Calu3 (cell line): ENCODE measurements at regions not wholly inside any gene's neighbourhood (a gene's known extent, or its start where the extent isn't known, plus 50 kb on each side); places are given as distances from the start of the nearest gene placed in this dataset.

Experiments
- BruUV-seq: library from RNA; stranded (reverse); fragments of 400-500 nt; replicated peaks from 2 replicates; lab custom pipeline; 2021; lab: Mats Ljungman, UMichigan
- CTCF ChIA-PET: fragments of 300-600 bp; sonication (Branson Sonifier 250); formaldehyde crosslinking; loops from one replicate; lab custom pipeline; 2022; ENCODE audit warnings: antibody characterized with exemption; lab: Charles Lee
- DNase-seq: peaks from one replicate; pipeline ENCODE4 v3.0.0; 2022
- H3K27ac Mint-ChIP-seq: one replicate; pipeline ENCODE4 v1.8.0; 2022; ENCODE audit warnings: mixed read lengths; ENCODE audit not compliant: unreplicated experiment
- H3K27me3 Mint-ChIP-seq: one replicate; pipeline ENCODE4 v1.8.0; 2022; ENCODE audit warnings: mixed read lengths; ENCODE audit not compliant: unreplicated experiment
- H3K36me3 Mint-ChIP-seq: one replicate; pipeline ENCODE4 v1.8.0; 2022; ENCODE audit warnings: mild to moderate bottlenecking, moderate library complexity, mixed read lengths; ENCODE audit not compliant: insufficient read depth, unreplicated experiment
- H3K4me1 Mint-ChIP-seq: one replicate; pipeline ENCODE4 v1.8.0; 2022; ENCODE audit warnings: mild to moderate bottlenecking, low read depth, mixed read lengths; ENCODE audit not compliant: unreplicated experiment
- H3K4me3 Mint-ChIP-seq: one replicate; pipeline ENCODE4 v1.8.0; 2022; ENCODE audit warnings: mild to moderate bottlenecking, low read depth, moderate library complexity, mixed read lengths; ENCODE audit not compliant: unreplicated experiment
- H3K9me3 Mint-ChIP-seq: one replicate; pipeline ENCODE4 v1.8.0; 2022; ENCODE audit warnings: low read depth, mixed read lengths; ENCODE audit not compliant: unreplicated experiment
- CTCF ChIP-seq: fragments of 200-600 bp; IDR thresholded peaks from one replicate; pipeline ENCODE4 v1.8.0; 2022; ENCODE audit warnings: antibody characterized with exemption; ENCODE audit not compliant: unreplicated experiment
- intact Hi-C: fragments of 100-400 bp; cut with micrococcal nuclease; formaldehyde crosslinking; loops from one replicate; pipeline ENCODE4 v1.10.0; 2022; ENCODE audit not compliant: unreplicated experiment

- Mint-ChIP-seq H3K9me3 (no peaks in the 10 kb centered on the region), H3K27me3 (peaks cover 83% of the 10 kb centered on the region), H3K4me1 (no peaks in the 10 kb centered on the region), H3K4me3 (no peak overlapping the region), H3K36me3 (no peaks in the 10 kb centered on the region), H3K27ac (no peak overlapping the region)
- CTCF ChIA-PET = no interaction called here
- no TSS peak for BruUV-seq
- no peak for DNase-seq
- no peak for TF ChIP-seq CTCF
- intact Hi-C loops = no loop called here
Measured at GRCh38 chr17:79176792-79177601, 102.4 kb downstream of the ENGASE start.

GRCh38 chr17:79174905-79175856, 100.6 kb downstream of the ENGASE start:
- H3K4me1 Mint-ChIP-seq = no peaks in the 10 kb centered on the region
- no peak overlapping the region for H3K27ac Mint-ChIP-seq
- no TSS peak for BruUV-seq
- intact Hi-C loops = no loop called here
- H3K36me3 Mint-ChIP-seq = no peaks in the 10 kb centered on the region
- TF ChIP-seq CTCF = no peak
- no peak for DNase-seq
- peaks cover 77% of the 10 kb centered on the region for H3K27me3 Mint-ChIP-seq
- no peak overlapping the region for H3K4me3 Mint-ChIP-seq
- no peaks in the 10 kb centered on the region for H3K9me3 Mint-ChIP-seq
- CTCF ChIA-PET = interaction anchor here (0.5 to 0.6 kb wide), 2 partner anchors 120 to 165 kb away, joined by 3 to 5 read pairs; no protein-coding TSS in a partner anchor

- intact Hi-C loops = no loop called here
- H3K4me3 Mint-ChIP-seq = no peak overlapping the region
- CTCF ChIA-PET = no interaction called here
Measured at GRCh38 chr17:79174193-79174765, 99.7 kb downstream of the ENGASE start.

More at GRCh38 chr17:79174193-79174765, 99.7 kb downstream of the ENGASE start:
- H3K27me3 Mint-ChIP-seq = peaks cover 77% of the 10 kb centered on the region
- H3K4me1 Mint-ChIP-seq = no peaks in the 10 kb centered on the region
- no peak for TF ChIP-seq CTCF
- DNase-seq = no peak
- no peak overlapping the region for H3K27ac Mint-ChIP-seq
- BruUV-seq = no TSS peak
- H3K36me3 Mint-ChIP-seq = no peaks in the 10 kb centered on the region
- no peaks in the 10 kb centered on the region for H3K9me3 Mint-ChIP-seq
